Sciatic nerve (tissue), 2 donors: ENCODE measurements at regions not wholly inside any gene's neighbourhood (a gene's known extent, or its start where the extent isn't known, plus 50 kb on each side); places are given as distances from the start of the nearest gene placed in this dataset.
"Not testable (repeated sequence)": the region's sequence is repeated elsewhere in the genome, so short reads cannot be mapped to it uniquely, and the experiment has no call there.

Experiments
- ATAC-seq: fragments of 200-7000 bp; cut with Tn5 transposase; one replicate; pipeline ENCODE4 v1.9.1; 2020; ENCODE audit warnings: mild to moderate bottlenecking, moderate library complexity
- DNase-seq: peaks from one replicate; pipeline ENCODE4 v3.0.0-alpha.2; 2020; ENCODE audit warnings: low spot score
- intact Hi-C: fragments of 100-400 bp; cut with DNase I; formaldehyde crosslinking; loops from one replicate; pipeline ENCODE4 v1.14.2; 2022
- donor health status: DM: no; HTN: no; CAD: no.
- donor health status: DM: no; HTN: no; CAD: no.

DNA sequence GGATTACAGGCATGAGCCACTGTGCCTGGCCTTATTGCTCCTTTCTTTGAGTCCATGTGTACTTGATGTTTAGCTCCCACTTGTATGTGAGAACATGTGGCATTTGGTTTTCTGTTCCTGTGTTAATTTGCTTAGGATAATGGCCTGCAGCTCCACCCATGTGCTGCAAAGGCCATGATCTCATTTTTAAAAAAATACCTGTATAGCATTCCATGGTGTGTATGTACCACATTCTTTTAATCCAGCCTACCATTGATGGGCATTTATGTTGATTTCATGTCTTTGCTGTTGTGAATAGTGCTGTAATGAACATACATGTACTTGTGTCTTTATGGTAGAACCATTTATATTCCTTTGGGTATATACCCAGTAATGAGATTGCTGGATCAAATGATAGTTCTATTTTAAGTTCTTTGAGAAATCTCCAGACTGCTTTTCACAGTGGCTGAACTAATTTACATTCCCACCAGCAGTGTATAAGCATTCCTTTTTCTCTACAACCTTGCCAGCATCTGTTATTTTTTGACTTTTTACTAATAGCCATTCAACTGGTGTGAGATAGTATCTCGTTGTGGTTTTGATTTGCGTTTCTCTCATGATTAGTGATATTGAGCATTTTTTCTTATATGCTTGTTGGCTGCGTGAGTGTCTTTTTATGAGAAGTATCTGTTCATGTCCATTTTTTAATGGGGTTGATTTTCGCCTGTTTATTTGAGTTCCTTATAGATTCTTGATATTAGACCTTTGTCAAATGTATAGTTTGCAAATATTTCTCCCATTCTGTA is 136.4 kb upstream of the SPRED2 start:
- DNase-seq, intact Hi-C loops: not testable (repeated sequence)

DNA sequence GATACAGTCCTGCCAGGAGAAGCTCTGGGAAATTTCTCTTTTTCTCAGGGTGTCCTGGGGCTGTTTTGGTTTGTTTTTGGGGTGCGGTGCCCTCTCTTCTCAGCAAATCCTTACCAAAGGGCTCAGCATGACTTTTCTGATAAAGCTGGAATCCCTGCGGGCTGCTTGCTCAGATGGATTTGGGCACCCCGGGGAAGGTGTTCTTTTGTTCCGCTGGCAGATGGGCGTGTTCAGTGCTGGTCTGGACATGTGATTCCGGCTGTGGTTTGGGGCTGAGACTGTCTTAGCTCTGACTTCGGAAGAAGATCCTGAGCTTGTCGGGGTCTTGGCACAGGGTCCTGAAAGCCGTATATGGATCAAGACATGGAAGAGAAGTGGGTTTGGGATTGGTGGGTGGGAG is 134.2 kb upstream of the SPRED2 start:
- no peak for DNase-seq
- ATAC-seq, result peak; percentile 71
- intact Hi-C loops, result no loop called here

More for the DNA sequence above, 136.4 kb upstream of the SPRED2 start:
- not testable (repeated sequence) for ATAC-seq

DNA sequence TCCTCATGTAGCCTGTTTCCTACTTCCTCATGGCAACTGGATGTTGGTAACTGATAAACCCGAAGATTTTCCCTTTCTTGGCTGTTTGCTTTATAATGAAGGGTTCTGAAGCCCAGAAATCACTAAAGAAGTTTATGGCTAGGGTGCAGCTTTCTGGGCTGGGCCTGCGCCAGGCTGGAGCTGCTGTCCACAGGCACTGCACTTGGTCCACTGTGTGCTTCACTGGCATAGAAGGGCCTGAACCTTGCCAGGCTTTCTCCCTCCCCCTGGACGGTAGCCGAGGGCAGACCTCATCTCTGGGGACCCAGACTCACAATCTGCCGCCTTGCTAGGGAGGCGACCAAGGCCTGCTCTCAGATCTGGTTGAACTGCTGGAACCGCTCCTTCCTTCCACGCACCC is 133.3 kb upstream of the SPRED2 start:
- peak; percentile 38 for ATAC-seq

DNA sequence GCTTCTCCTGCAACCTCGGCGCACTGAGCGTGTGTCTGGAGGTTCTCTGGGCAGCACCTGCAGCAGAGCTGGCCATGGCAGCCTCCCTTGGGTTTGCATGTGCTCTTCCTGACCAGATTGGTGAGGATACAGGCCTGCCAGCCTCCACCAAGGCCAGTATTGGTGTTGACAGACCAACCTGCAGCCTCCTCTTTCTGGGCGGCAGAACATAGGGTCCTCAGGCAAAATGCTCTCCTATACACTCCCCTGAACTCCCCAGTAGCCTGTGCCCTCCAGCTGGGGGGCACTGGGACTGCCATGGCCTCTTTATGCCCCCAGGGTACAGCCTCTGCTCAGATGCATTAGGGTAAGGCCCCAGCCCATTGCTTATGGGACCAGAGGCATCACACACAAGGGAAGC is 131.9 kb upstream of the SPRED2 start:
- ATAC-seq (no peak), DNase-seq (no peak)
- intact Hi-C loops, result no loop called here

More for the DNA sequence above, 133.3 kb upstream of the SPRED2 start:
- intact Hi-C loops, result no loop called here
- no peak for DNase-seq

DNA sequence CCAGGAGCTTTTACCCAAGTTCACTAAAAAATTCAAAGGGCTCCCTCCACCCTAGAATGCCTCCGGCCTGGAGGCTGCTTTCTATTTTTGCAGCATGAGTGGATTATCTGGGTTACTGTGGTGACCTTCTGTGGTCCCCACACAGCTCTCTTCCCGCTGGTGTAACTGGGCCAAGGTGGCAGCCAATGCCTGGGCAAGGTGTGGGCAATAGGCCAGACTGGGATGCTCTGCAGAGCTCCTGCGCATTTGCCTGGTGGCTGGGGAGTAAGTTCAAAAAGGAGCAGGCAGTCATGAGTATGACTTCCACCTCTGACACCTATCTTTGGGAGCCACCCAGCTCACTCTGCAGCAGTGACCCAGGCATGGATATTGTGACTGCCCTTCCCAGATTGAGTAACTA is 130.5 kb upstream of the SPRED2 start:
- DNase-seq (no peak), ATAC-seq (no peak)
- intact Hi-C loops, result no loop called here

DNA sequence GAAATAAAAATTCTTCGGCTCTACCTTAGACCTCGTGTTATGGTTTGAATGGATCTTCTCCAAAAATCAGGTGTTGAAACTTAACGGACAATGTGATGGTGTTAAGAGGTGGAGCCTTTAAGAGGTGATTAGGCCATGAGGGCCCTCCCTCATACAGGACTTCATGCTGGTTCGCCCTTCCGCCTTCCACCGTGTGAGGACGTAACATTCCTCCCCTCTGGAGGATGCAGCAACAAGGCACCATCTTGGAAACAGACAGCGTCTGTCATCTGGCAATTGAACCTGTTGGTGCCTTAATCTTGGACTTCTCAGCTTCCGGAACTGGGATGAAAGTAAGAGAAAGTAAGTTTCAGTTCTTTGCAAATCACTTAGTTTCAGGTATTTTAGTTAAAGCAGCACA is 126.3 kb upstream of the SPRED2 start:
- intact Hi-C loops, result no loop called here
- ATAC-seq (no peak), DNase-seq (no peak)

DNA sequence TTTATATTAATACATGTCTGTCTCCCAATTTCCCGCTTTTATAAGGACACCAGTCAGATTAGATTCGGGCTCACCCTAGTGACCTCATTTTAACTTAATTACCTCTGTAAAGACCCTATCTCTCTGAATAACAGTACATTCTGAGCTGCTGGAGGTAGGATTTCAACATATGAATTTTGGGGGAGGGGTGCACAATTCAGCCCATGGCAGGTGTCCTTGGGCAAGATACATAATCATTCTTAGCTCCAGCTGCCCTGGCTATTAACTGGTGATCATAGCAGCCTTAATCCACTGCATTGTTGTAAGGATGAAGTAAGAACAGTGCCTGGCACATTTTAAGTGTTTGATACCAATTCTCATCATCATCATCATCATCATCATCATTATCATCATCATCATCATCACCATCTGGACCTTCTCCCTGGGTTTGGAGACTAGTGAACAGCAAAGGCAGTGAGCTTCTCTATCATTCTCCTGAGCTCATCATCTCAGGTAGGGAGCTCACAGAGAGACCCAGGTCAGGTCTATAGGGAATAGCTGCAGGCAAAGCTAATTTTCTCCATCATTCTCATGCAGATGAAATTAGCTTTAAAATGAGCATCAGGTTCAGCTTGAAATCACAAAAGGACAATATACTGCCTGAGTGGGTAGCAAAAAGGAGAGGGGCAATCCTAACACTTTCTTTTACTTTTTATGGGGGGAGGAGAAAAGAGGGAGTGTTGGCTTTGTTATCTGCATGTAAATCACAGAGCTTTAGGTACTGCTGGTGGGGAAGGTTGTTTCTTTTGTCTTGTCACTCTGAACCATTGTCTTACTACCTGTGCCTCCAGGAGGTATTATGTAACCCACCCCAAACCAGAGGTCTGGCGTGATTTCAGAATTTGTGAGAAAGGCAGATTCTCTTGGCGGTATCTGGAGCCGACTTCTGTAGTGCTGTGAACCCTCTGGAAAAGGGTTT is 125.5 kb upstream of the SPRED2 start:
- intact Hi-C loops, result no loop called here
- DNase-seq (no peak), ATAC-seq (no peak)

DNA sequence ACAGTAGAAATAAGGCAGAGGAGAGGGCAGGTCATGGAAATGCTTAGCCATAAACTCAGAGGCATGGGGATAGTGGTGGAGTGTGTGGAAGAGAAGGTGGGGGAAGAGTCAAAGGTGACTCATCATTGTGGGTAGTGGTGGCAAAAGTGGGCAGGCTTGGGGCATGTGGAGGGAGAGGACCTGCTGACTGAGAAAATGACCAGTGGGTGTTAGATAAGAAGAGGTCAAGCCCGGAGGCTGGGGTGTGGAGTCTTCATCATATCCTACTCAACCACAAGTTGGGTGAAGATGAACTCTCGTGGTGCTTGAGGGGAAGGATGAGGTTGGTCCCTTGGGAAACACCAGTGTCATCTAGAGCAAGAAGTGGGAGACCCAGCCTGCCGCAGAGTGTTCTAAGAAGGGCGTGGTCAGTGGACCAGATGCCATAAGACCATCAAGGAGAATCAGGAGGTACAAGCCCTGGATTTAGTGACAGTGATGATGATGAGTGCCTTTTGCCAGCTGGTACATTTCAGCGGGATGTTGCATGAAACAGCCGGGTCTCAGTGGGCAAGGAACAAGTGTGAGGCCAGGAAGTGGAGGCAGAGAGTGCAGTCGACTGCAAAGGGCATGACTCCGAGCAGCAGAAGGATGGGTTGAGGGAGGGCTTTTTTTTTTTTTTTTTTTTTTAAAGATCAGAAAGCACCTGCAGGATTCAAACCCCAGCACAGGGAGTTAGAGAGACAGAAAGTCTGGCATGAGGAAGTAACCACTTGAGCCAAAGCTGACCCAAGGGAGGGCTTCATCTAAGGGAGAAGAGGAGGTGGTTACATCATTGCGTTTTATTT is 122.6 kb upstream of the SPRED2 start:
- ATAC-seq (no peak), DNase-seq (no peak)
- intact Hi-C loops, result loop anchor here (5.0 kb wide), 1 partner anchor 293 kb away; no protein-coding TSS in a partner anchor

DNA sequence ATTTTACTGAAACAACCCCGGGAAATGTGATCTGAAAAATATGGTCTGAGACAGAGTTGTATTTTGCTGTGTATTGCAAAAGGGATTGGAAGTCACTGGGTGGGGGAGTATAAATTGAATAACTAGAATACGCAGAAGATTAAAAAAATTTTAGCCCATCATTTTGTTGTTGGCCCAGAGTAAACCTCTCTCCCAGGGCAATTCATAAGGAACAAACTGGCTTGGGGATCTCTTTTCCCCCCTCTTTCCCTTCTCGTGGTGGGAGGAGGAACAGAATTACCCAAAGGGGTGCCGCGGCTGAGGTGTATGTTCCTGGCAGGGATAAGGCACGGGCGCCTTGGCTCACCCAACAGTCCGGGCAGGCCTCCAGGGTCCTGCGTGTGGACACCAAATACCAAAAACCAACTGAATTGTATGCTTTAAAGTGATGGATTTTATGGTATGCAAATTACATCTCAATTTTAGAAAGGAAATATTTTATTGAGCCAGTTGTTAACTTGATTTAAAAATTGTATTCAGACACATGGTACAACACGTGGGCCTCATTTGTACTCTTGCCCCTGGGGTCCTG is 121.2 kb upstream of the SPRED2 start:
- intact Hi-C loops, result loop anchor here (5.0 kb wide), 1 partner anchor 291 kb away; no protein-coding TSS in a partner anchor
- ATAC-seq, result peak; percentile 10
- no peak for DNase-seq

DNA sequence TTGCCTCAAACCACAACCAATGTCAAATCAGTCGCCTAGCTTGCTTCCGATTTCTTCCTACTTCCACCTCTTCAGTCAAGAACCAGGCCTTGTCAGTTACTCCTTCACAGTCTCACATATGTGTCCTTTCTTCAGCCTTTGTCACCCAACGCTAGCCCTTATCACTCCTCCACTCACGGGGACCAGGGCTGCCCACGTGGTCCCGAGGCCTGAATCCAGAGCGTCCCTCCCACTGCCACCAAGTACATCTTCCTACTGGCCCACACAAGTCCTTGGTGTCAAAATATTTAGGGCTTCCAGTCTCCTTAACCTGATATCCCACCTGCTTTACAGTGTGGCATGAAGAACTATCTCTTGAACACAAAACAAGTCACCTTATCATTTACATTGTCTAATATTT is 119.1 kb upstream of the SPRED2 start:
- intact Hi-C loops, result loop anchor here (5.0 kb wide), 1 partner anchor 289 kb away; no protein-coding TSS in a partner anchor
- ATAC-seq (no peak), DNase-seq (no peak)

DNA sequence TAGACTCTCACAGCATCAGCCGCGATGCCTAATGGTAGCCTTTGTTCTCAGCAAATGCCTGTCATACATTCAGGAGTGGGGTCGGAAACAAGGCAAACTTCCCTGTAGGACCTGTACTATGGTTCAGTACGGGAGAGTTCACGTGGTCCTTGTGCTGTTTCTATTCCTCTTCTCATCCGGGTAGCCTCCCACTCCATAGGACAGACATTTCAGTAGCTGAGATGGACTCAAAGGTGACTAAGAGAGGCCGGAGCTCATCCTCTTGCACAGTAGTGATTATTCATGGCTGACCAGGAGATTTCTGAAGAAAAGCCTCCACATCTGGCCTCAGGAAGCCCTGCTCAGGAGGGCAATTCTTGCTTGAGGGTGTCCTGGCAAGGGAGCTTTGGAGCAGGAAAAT is 117.8 kb upstream of the SPRED2 start:
- ATAC-seq (no peak), DNase-seq (no peak)
- intact Hi-C loops, result loop anchor here (5.0 kb wide), 1 partner anchor 288 kb away; no protein-coding TSS in a partner anchor

DNA sequence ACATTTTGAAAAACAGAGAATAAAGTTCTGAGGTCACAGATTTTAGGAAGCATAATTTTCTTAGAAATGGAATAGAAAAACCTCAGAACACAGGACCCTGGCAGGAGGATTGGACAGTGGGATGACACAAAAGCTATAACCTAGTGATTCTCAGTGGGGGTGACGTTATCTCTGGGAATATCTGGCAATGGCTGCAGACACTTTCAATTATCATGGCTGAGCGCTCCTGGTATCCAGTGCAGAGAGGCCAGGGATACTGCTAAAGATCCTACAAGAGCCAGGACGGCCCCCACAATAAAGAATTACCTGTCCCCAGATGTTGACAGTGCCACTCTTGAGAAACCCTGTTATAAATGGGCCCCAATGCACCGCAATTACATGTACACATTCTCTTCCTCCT is 117.2 kb upstream of the SPRED2 start:
- DNase-seq, result no peak
- ATAC-seq, result no peak
- intact Hi-C loops, result loop anchor here (5.0 kb wide), 1 partner anchor 287 kb away; no protein-coding TSS in a partner anchor

DNA sequence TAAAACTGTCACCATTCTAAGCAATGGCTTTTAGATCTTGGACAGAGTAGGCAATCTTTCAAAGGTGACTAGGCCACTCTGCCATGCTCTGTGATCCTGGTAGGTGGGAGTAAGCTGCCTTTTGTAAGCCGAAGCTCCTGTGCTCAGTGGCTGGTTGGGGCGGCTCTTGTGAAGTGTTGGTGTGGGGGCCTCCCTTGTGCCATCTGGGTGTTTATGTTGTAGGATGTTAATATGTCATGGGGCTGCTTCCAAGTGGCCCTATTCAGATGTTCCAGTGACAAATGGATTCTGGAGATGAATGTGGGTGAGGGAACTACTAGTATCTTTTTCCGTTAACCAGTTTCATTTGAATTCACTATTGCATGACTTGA is 116.8 kb upstream of the SPRED2 start:
- DNase-seq (no peak), ATAC-seq (no peak)
- intact Hi-C loops, result no loop called here

DNA sequence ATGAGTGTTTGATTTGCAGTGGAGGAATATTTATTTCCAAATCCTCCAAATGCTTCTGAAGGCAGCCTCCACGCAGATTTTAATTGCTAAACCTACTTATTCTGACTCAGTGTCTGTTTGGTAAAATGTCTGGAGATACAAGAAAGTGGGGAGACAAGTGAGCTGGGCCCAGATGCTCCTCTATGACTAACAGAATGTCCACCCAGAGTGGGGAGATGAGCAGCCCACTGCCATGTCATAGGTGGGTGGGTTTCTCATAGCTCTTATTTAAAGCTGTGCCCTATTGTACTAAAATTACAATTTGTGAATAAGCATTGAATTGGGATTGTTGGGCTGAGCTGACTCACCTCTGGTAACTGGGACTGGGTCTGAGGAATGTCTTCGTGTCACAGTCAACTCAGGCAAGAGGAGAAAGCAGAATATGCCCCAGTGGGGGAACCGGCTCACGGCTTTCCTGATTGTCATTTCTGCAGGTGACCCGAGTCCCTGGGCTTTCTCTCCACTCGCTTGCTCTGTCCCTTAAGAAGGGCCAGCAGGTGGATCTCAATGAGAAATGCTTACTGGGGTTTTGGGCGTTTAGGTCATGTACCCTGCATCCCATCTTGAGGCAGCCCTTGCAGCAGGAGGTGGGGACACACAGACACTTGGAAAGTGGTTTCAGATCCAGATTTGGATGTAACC is 116.3 kb upstream of the SPRED2 start:
- intact Hi-C loops, result no loop called here
- ATAC-seq, result no peak
- no peak for DNase-seq

DNA sequence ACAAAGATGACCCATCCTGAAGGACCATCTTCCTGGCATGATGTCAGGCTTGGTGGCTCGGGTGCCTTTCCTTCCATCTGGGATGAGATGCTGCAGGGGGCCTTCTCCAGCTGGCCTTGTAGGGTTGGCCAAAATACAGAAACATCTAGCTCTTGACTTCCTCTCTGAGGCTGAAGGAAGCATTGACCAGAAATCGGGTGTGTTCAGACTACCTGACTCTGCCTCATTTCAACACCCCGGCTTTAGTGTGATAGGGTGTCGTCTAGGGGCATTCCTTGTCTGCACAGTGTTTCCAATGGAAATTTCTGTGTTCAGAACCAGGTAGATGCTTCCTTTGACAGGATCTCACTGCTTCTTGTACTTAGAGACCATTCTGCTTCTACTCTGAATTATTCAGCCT is 115.7 kb upstream of the SPRED2 start:
- DNase-seq (no peak), ATAC-seq (no peak)
- intact Hi-C loops, result no loop called here

DNA sequence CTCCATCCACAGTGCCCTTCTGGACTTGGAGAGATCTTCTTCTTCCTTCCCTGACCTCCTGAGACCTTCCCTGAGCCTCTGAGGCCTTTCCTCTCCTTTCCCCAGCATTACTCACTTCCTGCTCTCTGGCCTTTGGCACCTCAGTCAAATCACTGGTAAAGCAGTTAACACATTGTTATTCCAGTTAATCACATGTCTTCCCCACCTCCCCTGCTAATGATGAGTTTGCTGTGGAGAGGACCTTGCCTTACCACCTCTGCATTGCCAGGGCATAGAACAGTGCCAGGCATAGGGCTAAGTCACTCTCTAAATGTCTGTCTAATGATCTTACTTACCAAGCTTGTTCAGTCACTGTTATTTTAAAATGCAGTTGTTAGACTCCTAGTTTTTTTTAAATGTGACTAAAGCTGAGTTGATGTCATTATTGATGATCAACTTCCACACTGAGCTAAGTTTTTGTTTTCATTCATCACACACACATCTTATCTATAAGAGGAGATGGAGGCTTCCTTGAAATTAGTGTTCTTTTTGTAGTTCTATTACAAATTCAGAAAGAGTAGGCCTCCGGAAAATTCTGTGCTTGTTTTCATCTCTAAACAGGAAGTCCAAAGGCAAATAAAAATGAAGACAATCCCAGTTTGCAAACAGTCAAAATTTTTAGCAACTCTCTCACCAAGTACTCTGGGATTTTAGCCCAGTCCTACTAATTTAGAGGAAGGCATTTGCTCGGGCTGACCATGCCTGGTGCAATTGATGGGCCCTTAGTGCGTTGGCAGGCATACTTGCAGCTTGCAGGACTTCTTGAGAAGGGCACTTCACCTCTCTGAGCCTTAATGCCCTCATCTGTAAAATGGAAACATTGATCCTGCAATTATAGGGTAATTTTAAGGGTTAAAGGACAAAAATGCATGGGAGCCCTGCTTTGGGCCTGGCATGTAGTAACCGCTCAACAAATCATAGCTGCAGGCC is 113.7 kb upstream of the SPRED2 start:
- peak; percentile 74 for ATAC-seq
- intact Hi-C loops, result no loop called here
- DNase-seq, result no peak

DNA sequence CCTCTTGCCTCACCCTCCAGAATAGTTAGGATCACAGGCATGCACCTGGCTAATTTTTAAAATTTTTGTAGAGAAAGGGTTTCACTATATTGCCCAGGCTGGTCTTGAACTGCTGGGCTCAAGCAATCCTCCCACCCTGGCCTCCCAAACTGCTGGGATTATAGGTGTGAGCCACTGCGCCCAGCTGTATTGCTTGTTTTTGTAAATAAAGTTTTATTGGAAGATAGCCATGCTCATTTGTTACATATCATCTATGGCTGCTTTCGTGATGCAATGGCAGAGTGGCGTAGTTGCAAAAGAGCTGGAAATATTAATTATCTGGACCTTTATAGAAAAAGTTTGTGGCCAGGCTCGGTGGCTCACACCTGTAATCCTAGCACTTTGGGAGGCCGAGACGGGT is 109.4 kb upstream of the SPRED2 start:
- intact Hi-C loops, result no loop called here
- no peak for DNase-seq
- ATAC-seq, result no peak
